Vagina (tissue), 2 donors: ENCODE measurements at regions not wholly inside any gene's neighbourhood (a gene's known extent, or its start where the extent isn't known, plus 50 kb on each side); places are given as distances from the start of the nearest gene placed in this dataset.
"Not testable (repeated sequence)": the region's sequence is repeated elsewhere in the genome, so short reads cannot be mapped to it uniquely, and the experiment has no call there.

Experiments
- DNase-seq, 2 donors: peaks; one replicate each; pipeline ENCODE4 v3.0.0-alpha.2; 2017; ENCODE audit errors: extremely low spot score in 2 of 2
- H3K27ac ChIP-seq: fragments of 200-600 bp; sonication (generic); one replicate; pipeline ENCODE4 v1.5.1; 2019
- H3K27me3 ChIP-seq: fragments of 200-600 bp; sonication (generic); one replicate; pipeline ENCODE4 v1.5.1; 2019
- H3K36me3 ChIP-seq, 2 donors: fragments of 200-600 bp; sonication (generic); one replicate each; pipeline ENCODE4 v1.5.1; 2017 to 2019
- H3K4me1 ChIP-seq: fragments of 200-600 bp; sonication (generic); one replicate; pipeline ENCODE4 v1.5.1; 2019
- H3K4me3 ChIP-seq, 2 donors: fragments of 200-600 bp; sonication (generic); 1 replicate in 1 of 2; 2 replicates in 1 of 2; pipeline ENCODE4 v1.5.1; 2016 to 2019
- H3K9me3 ChIP-seq: fragments of 200-600 bp; sonication (generic); one replicate; pipeline ENCODE4 v1.5.1; 2019
- POLR2A ChIP-seq, 2 donors: fragments of 450-650 bp; IDR thresholded peaks; one replicate each; pipeline ENCODE4 v1.6.1; 2017; ENCODE audit warnings: antibody characterized with exemption in 2 of 2, mild to moderate bottlenecking in 2 of 2, moderate library complexity in 2 of 2
- POLR2AphosphoS5 ChIP-seq, 2 donors: sonication (generic); formaldehyde crosslinking; IDR thresholded peaks; one replicate each; pipeline ENCODE4 v1.9.0; 2017; ENCODE audit warnings: antibody characterized with exemption in 2 of 2, mild to moderate bottlenecking in 2 of 2, low read depth in 1 of 2; ENCODE audit not compliant: insufficient read depth in 1 of 2
- intact Hi-C: fragments of 100-400 bp; cut with DNase I; formaldehyde crosslinking; loops from one replicate; pipeline ENCODE4 v1.15.1; 2023
- TF ChIP-seq, protein P1 (sequence below), 3 experiments: fragments of 450-650 bp in 2 of 3; fragments of 200-600 bp in 1 of 3; sonication (generic) in 1 of 3; IDR thresholded peaks; one replicate each; pipeline ENCODE4 v1.5.1; 2017 to 2019; ENCODE audit warnings: antibody characterized with exemption in 3 of 3, mild to moderate bottlenecking in 2 of 3, moderate library complexity in 2 of 3

DNA sequence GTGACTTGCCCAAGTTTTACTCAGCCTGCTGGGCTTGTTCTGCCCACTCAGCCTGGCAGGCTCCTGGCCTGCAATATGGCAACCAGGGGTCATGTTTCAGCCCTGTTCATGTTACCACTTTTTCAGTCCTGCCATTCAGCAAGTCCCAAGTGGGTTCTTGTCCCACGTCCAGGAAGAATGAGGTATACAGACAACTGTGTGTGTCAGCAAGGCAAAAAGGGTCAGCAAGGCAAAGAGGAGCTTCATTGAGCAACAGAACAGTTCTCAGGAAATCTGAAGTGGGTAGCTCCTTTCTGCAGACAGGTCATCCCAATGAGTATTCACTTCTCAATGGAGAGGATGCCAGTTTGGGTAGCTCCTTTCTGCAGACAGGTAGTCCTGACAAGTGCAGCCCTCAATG lies 1233.3 kb upstream of the B3GALT2 start:
- no peak for DNase-seq
- Histone ChIP-seq H3K4me1 (no peaks in the 10 kb centered on the region), H3K9me3 (no peaks in the 10 kb centered on the region), H3K27me3 (no peaks in the 10 kb centered on the region), H3K4me3 (no peak overlapping the region), H3K27ac (no peak overlapping the region), H3K36me3 (no peaks in the 10 kb centered on the region)
- intact Hi-C loops: no loop called here
- TF ChIP-seq, protein P1, sequence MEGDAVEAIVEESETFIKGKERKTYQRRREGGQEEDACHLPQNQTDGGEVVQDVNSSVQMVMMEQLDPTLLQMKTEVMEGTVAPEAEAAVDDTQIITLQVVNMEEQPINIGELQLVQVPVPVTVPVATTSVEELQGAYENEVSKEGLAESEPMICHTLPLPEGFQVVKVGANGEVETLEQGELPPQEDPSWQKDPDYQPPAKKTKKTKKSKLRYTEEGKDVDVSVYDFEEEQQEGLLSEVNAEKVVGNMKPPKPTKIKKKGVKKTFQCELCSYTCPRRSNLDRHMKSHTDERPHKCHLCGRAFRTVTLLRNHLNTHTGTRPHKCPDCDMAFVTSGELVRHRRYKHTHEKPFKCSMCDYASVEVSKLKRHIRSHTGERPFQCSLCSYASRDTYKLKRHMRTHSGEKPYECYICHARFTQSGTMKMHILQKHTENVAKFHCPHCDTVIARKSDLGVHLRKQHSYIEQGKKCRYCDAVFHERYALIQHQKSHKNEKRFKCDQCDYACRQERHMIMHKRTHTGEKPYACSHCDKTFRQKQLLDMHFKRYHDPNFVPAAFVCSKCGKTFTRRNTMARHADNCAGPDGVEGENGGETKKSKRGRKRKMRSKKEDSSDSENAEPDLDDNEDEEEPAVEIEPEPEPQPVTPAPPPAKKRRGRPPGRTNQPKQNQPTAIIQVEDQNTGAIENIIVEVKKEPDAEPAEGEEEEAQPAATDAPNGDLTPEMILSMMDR (IDR thresholded peaks at IDR 0.05): no peak
- TF ChIP-seq POLR2A (IDR thresholded peaks at IDR 0.05) (no peak), POLR2AphosphoS5 (IDR thresholded peaks at IDR 0.05; ENCODE audit: insufficient read depth in 1 of 2, low read depth in 1 of 2) (no peak)

DNA sequence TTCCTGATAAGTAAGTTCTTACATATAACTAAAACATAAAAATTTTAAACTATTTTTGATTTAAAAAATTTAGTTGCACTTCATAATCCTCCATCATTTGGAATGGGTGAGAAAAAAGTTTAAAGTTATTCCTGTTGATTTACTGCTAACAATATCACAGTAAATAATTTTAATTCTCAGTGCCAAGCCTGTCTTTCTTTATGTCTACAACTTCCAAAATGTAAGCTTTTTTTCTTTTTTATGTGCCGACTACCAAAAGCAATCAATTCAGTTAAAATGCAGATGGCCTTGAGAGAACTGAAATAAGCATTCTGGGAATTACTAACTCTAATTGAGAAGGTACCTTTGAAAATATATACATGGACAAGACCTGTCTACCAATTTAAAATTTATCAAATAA lies 1224.3 kb upstream of the B3GALT2 start:
- DNase-seq: no peak
- Histone ChIP-seq H3K4me1 (no peaks in the 10 kb centered on the region), H3K4me3 (no peak overlapping the region), H3K27ac (no peak overlapping the region), H3K9me3 (no peaks in the 10 kb centered on the region), H3K36me3 (no peaks in the 10 kb centered on the region), H3K27me3 (no peaks in the 10 kb centered on the region)
- intact Hi-C loops: no loop called here
- TF ChIP-seq POLR2AphosphoS5 (IDR thresholded peaks at IDR 0.05; ENCODE audit: insufficient read depth in 1 of 2, low read depth in 1 of 2) (no peak), POLR2A (IDR thresholded peaks at IDR 0.05) (no peak)
- TF ChIP-seq, protein P1 (IDR thresholded peaks at IDR 0.05): no peak

DNA sequence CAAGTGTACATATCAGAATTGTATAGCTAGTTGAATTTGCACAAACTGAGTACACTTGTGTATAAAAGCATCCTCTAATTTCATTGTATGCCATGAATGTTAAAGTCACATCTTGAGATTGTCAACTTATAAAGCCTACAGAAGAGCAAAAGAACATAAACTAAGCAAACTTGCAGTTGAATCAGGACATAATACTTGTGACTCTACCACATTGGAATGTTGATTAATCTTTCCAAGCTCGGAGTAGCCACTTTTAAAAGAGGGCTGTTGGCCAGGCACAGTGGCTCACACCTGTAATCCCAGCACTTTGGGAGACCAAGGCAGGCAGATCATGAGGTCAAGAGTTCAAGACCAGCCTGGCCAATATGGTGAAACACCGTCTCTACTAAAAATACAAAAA lies 1220.8 kb upstream of the B3GALT2 start:
- intact Hi-C loops, DNase-seq: not testable (repeated sequence)

DNA sequence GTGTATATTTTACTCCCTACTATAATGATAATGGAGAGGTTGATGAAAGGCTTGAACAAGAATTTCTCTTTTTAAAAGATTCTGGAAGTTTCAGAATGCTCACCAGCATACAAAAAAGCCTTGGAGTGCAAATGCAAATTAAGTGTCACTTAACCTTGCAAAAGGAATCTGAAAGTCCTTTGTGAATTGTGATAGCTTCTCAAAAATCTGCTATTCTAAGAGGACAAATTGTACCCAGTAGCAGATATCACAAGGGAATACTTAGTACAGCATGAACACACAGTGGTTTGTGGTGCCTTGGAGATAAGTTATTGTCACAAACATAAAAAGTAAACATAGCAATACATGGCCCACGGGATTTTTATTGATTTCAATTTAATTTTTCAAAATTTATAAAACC lies 1208.3 kb upstream of the B3GALT2 start:
- no peak for DNase-seq
- H3K36me3 ChIP-seq: no peaks in the 10 kb centered on the region
- intact Hi-C loops: no loop called here
- H3K9me3 ChIP-seq: no peaks in the 10 kb centered on the region
- no peak overlapping the region for H3K4me3 ChIP-seq
- H3K4me1 ChIP-seq: no peaks in the 10 kb centered on the region
- H3K27me3 ChIP-seq: no peaks in the 10 kb centered on the region
- TF ChIP-seq POLR2A (IDR thresholded peaks at IDR 0.05) (no peak), POLR2AphosphoS5 (IDR thresholded peaks at IDR 0.05; ENCODE audit: insufficient read depth in 1 of 2, low read depth in 1 of 2) (no peak)
- no peak overlapping the region for H3K27ac ChIP-seq

More for the DNA sequence above, 1220.8 kb upstream of the B3GALT2 start:
- H3K9me3 ChIP-seq, H3K27ac ChIP-seq, H3K36me3 ChIP-seq, H3K4me3 ChIP-seq, H3K27me3 ChIP-seq, H3K4me1 ChIP-seq: not testable (repeated sequence)

DNA sequence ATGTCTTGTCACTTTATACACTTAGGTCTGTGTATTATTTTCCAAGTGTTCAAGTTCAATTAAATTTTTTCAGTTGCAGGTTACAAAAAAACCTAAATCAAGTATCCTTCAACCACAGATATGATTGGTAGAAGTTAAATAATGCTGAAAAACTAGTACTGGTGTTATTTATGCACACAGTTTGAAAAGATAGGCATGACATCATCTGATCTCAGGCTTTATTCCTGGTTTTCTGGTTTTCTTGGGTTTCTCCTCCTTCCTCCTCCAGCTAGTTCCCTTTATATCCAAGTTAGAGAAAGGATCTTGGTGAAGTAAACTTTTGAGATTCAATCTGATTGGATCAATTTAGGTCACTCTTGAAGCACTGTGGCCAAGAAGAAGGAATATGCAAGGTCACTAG lies 1201.1 kb upstream of the B3GALT2 start:
- intact Hi-C loops: no loop called here
- DNase-seq: no peak

DNA sequence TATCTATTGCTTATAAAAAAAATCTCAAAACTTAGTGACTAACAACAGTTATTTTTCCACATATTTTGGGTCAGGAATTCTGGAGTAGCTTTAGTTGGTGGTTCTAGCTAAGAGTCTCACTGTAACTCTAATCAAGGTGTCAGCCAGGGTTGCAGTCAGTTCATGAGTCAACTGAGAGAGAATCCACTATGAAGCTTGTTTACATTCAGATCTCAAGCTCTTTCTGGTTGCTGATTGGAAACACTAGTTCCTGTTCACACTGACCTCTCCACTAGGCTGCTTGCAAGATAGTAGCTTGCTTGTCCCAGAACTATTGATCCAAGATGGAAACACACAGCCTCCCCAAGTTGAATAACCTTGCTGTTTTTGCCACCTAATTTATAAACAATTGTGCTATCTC lies 1192.1 kb upstream of the B3GALT2 start:
- intact Hi-C loops: no loop called here

More for the DNA sequence above, 1201.1 kb upstream of the B3GALT2 start:
- H3K9me3 ChIP-seq: no peaks in the 10 kb centered on the region
- H3K4me1 ChIP-seq: no peaks in the 10 kb centered on the region
- TF ChIP-seq, protein P1 (IDR thresholded peaks at IDR 0.05): no peak
- TF ChIP-seq POLR2A (IDR thresholded peaks at IDR 0.05) (no peak), POLR2AphosphoS5 (IDR thresholded peaks at IDR 0.05; ENCODE audit: insufficient read depth in 1 of 2, low read depth in 1 of 2) (no peak)
- no peaks in the 10 kb centered on the region for H3K36me3 ChIP-seq
- H3K27ac ChIP-seq: no peak overlapping the region
- H3K4me3 ChIP-seq: no peak overlapping the region
- no peaks in the 10 kb centered on the region for H3K27me3 ChIP-seq

More for the DNA sequence above, 1192.1 kb upstream of the B3GALT2 start:
- TF ChIP-seq POLR2AphosphoS5 (IDR thresholded peaks at IDR 0.05; ENCODE audit: insufficient read depth in 1 of 2, low read depth in 1 of 2) (no peak), POLR2A (IDR thresholded peaks at IDR 0.05) (no peak)
- TF ChIP-seq, protein P1 (IDR thresholded peaks at IDR 0.05): no peak
- Histone ChIP-seq H3K4me1 (no peaks in the 10 kb centered on the region), H3K36me3 (no peaks in the 10 kb centered on the region), H3K9me3 (no peaks in the 10 kb centered on the region), H3K27me3 (no peaks in the 10 kb centered on the region), H3K27ac (no peak overlapping the region), H3K4me3 (no peak overlapping the region)
- no peak for DNase-seq
